ENCODE measurements at regions not wholly inside any gene's neighbourhood (a gene's known extent, or its start where the extent isn't known, plus 50 kb on each side); places are given as distances from the start of the nearest gene placed in this dataset.

DNA sequence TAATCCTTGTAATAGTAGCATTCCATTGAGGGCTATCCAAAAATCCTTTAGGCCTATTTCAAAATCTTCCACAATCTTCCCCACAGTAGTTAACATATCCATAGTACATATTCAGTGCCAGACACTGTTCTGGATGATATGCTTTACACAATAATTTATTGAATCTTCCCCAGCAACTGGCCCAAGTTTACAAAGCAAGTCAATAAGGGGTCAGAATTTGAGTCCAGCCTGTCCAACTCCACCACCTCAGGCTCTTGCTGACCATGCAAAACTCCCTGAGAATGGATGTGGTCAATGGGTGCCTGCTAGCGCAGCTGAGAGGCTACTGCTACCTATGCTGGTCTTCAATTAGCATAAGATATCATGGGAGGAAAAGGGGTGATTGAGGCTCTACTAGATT is 529.6 kb downstream of the FGF9 start:
- H3K9ac ChIP-seq (ENCODE audit: extremely low read depth, insufficient read length, low read length): no peak overlapping the region

More for the DNA sequence above, 529.6 kb downstream of the FGF9 start:
- no peak overlapping the region for H2BK5ac ChIP-seq (ENCODE audit: insufficient read length, low read length)
- H3K4ac ChIP-seq (ENCODE audit: low read depth, low read length): no peak overlapping the region
- H3T11ph ChIP-seq (ENCODE audit: low read length): no peak overlapping the region
- H3K9me3 ChIP-seq (ENCODE audit: control insufficient read depth, low read depth, low read length): no peaks in the 10 kb centered on the region
- no CpG with 5 or more reads among the region's 1 CpG for WGBS (ENCODE audit: extremely low coverage, insufficient read length, low lambda C conversion rate)
- no peaks in the 10 kb centered on the region for H3K79me2 ChIP-seq (ENCODE audit: insufficient read depth, low read length)
- H2AFZ ChIP-seq (ENCODE audit: low read length): no peak overlapping the region
- TF ChIP-seq, protein P1, sequence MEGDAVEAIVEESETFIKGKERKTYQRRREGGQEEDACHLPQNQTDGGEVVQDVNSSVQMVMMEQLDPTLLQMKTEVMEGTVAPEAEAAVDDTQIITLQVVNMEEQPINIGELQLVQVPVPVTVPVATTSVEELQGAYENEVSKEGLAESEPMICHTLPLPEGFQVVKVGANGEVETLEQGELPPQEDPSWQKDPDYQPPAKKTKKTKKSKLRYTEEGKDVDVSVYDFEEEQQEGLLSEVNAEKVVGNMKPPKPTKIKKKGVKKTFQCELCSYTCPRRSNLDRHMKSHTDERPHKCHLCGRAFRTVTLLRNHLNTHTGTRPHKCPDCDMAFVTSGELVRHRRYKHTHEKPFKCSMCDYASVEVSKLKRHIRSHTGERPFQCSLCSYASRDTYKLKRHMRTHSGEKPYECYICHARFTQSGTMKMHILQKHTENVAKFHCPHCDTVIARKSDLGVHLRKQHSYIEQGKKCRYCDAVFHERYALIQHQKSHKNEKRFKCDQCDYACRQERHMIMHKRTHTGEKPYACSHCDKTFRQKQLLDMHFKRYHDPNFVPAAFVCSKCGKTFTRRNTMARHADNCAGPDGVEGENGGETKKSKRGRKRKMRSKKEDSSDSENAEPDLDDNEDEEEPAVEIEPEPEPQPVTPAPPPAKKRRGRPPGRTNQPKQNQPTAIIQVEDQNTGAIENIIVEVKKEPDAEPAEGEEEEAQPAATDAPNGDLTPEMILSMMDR (conservative IDR thresholded peaks at IDR 0.05): no peak
- H4K20me1 ChIP-seq (ENCODE audit: control insufficient read depth, insufficient read depth, insufficient read length): no peaks in the 10 kb centered on the region
- no peak overlapping the region for H3K27ac ChIP-seq (ENCODE audit: insufficient read length, low read depth, low read length)
- Mint-ChIP-seq H3K4me1 (peaks cover 26 to 32% of the 10 kb centered on the region in 2 experiments), H3K27ac (no peak overlapping the region), H3K4me3 (no peak overlapping the region), H3K36me3 (ENCODE audit: insufficient read depth in 1 of 3, low read depth in 3 of 3) (no peaks in the 10 kb centered on the region), H3K27me3 (ENCODE audit: low read depth) (no peaks in the 10 kb centered on the region), H3K9me3 (no peaks in the 10 kb centered on the region; a peak in 1 of 5 replicates)
- no peaks in the 10 kb centered on the region for H3K23me2 ChIP-seq (ENCODE audit: insufficient read length, low read depth, low read length, poor library complexity, severe bottlenecking)
- H3K18ac ChIP-seq (ENCODE audit: insufficient read length, low read depth, low read length): no peak overlapping the region
- H2BK12ac ChIP-seq (ENCODE audit: insufficient read length, low read depth, low read length): no peak overlapping the region
- H4K8ac ChIP-seq (replicated peaks; ENCODE audit: insufficient read length, low read depth, low read length): no peak overlapping the region
- no peak overlapping the region for H4K91ac ChIP-seq (ENCODE audit: insufficient read length, low read depth, low read length)
- H3K4me1 ChIP-seq (ENCODE audit: insufficient read depth, low read length): peaks cover 2% of the 10 kb centered on the region
- H2BK20ac ChIP-seq (ENCODE audit: low read depth, low read length, poor library complexity, severe bottlenecking): no peak overlapping the region
- DNase-seq: no peak
- H2AK5ac ChIP-seq (ENCODE audit: insufficient read length, low read length): no peak overlapping the region
- no peak overlapping the region for H3K56ac ChIP-seq (ENCODE audit: insufficient read length, low read depth, low read length)
- H3K79me1 ChIP-seq (ENCODE audit: insufficient read depth, low read depth, low read length, poor library complexity, severe bottlenecking): no peaks in the 10 kb centered on the region
- H2BK15ac ChIP-seq (ENCODE audit: low read depth, low read length): no peak overlapping the region
- no peak overlapping the region for H3K4me2 ChIP-seq (ENCODE audit: insufficient read depth, insufficient read length, low read length)
- H2BK120ac ChIP-seq (ENCODE audit: low read depth, low read length, poor library complexity, severe bottlenecking): no peak overlapping the region
- no peak overlapping the region for H3K23ac ChIP-seq (ENCODE audit: insufficient read length, low read depth, low read length)
- no peak overlapping the region for H3K14ac ChIP-seq (ENCODE audit: insufficient read depth, low read length)
- no peak overlapping the region for H4K5ac ChIP-seq (ENCODE audit: insufficient read length, low read depth, low read length)
- no peaks in the 10 kb centered on the region; the same call in 1 of the 2 replicates for H3K27me3 ChIP-seq (ENCODE audit: insufficient read depth, low read length)
